SK-N-SH treated with all-trans-retinoic acid at 6 μM for 48 hours (cell line): ENCODE measurements at regions not wholly inside any gene's neighbourhood (a gene's known extent, or its start where the extent isn't known, plus 50 kb on each side); places are given as distances from the start of the nearest gene placed in this dataset.

ENCODE experiments used
- CSDC2 ChIP-seq: fragments of 250-450 bp; sonication (Bioruptor Pico); IDR thresholded peaks from 2 replicates; pipeline ENCODE4 v1.5.0; 2020; ENCODE audit warnings: mild to moderate bottlenecking, moderate library complexity
- ESRRG ChIP-seq: fragments of 250-450 bp; sonication (Bioruptor Pico); IDR thresholded peaks from 2 replicates; pipeline ENCODE4 v1.6.1; 2021; ENCODE audit warnings: mild to moderate bottlenecking

GRCh38 chr2:153109793-153110192, 368.8 kb downstream of the RPRM start:
- TF ChIP-seq CSDC2 (CRISPR knock-in tag) (no peak), ESRRG (CRISPR knock-in tag) (no peak)
